ENCODE measurements at regions not wholly inside any gene's neighbourhood (a gene's known extent, or its start where the extent isn't known, plus 50 kb on each side); places are given as distances from the start of the nearest gene placed in this dataset.

DNA sequence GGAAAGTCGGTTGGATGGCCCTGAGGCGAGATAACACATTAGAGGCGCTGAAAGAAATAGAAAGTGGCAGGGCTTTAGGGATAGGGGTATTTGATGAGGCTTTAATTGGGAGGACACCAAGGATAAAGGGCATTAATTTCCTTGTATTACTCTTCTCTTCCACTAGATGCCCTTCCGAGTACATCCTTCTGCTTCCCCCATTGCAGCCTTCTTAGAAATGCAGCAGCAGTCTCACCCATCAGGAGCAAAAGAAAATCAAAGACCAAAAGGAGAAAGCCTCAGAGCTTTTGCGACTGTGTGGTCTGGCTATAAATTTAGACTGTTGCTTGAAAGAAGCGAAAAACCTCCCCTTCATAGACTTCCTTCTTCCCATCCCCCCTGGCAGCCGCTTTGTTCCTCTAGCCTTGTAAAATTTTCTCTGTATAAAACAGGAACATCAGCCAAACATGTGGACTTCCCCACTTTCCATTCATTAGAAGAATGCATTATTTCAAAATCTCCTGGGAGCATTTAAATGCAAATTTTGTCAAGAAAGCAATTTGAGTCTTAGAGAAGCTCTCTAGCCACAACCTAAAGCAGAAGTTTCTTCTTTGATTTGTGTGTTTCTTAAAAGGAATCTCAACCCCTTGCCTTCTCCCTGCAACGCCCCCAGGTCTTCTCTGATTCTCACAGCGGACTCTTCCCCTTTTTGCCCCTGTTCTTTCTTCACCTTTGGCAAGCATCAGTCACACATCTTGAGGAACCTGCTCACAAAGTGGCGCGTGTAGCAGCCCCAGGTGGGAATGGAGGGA, 76.6 kb downstream of the NDUFS5 start:
- TF ChIP-seq, protein P1, sequence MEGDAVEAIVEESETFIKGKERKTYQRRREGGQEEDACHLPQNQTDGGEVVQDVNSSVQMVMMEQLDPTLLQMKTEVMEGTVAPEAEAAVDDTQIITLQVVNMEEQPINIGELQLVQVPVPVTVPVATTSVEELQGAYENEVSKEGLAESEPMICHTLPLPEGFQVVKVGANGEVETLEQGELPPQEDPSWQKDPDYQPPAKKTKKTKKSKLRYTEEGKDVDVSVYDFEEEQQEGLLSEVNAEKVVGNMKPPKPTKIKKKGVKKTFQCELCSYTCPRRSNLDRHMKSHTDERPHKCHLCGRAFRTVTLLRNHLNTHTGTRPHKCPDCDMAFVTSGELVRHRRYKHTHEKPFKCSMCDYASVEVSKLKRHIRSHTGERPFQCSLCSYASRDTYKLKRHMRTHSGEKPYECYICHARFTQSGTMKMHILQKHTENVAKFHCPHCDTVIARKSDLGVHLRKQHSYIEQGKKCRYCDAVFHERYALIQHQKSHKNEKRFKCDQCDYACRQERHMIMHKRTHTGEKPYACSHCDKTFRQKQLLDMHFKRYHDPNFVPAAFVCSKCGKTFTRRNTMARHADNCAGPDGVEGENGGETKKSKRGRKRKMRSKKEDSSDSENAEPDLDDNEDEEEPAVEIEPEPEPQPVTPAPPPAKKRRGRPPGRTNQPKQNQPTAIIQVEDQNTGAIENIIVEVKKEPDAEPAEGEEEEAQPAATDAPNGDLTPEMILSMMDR (IDR thresholded peaks at IDR 0.05; ENCODE audit: low read depth, low read length), result peak; percentile 52
- no peak for TF ChIP-seq EZH2phosphoT487 (IDR thresholded peaks at IDR 0.05; ENCODE audit: low read depth)
